CD4-positive, alpha-beta T cell treated with Interleukin-10 for 1 hour (primary cell): ENCODE measurements at regions not wholly inside any gene's neighbourhood (a gene's known extent, or its start where the extent isn't known, plus 50 kb on each side); places are given as distances from the start of the nearest gene placed in this dataset.
"Not testable (repeated sequence)": the region's sequence is repeated elsewhere in the genome, so short reads cannot be mapped to it uniquely, and the experiment has no call there.

Experiments used
- DNase-seq: peaks from one replicate; pipeline ENCODE4 v3.0.0-alpha.2; 2020

- no peak for DNase-seq
Observed at GRCh38 chr14:101634850-101635748, 73.8 kb downstream of the DIO3 start.

GRCh38 chr14:101635749-101636560 is 74.7 kb downstream of the DIO3 start:
- DNase-seq = no peak

- DNase-seq = no peak
Observed at GRCh38 chr14:101639241-101639833, 78.0 kb downstream of the DIO3 start.

GRCh38 chr14:101643651-101644050 is 82.4 kb downstream of the DIO3 start:
- DNase-seq = no peak

GRCh38 chr14:101654051-101654450 is 92.8 kb downstream of the DIO3 start:
- DNase-seq = no peak

- DNase-seq = no peak
Observed at GRCh38 chr14:101657372-101657771, 96.1 kb downstream of the DIO3 start.

GRCh38 chr14:101665478-101666078 is 95.9 kb upstream of the PPP2R5C start:
- peak; percentile 33 for DNase-seq

- no peak for DNase-seq
Observed at GRCh38 chr14:101666264-101666663, 95.2 kb upstream of the PPP2R5C start.

- DNase-seq = no peak
Observed at GRCh38 chr14:101669629-101670028, 91.9 kb upstream of the PPP2R5C start.

GRCh38 chr14:101673873-101674272 is 87.6 kb upstream of the PPP2R5C start:
- DNase-seq = no peak

- DNase-seq = not testable (repeated sequence)
Observed at GRCh38 chr14:101675835-101676234, 85.7 kb upstream of the PPP2R5C start.

- DNase-seq = not testable (repeated sequence)
Observed at GRCh38 chr14:101677912-101678327, 83.6 kb upstream of the PPP2R5C start.

- DNase-seq = no peak
Observed at GRCh38 chr14:101681795-101682194, 79.7 kb upstream of the PPP2R5C start.

GRCh38 chr14:101683365-101683764 is 78.1 kb upstream of the PPP2R5C start:
- no peak for DNase-seq

GRCh38 chr14:101687756-101688546 is 73.6 kb upstream of the PPP2R5C start:
- no peak for DNase-seq

GRCh38 chr14:101689039-101689501 is 72.4 kb upstream of the PPP2R5C start:
- DNase-seq = no peak

- not testable (repeated sequence) for DNase-seq
Observed at GRCh38 chr14:101689966-101690365, 71.5 kb upstream of the PPP2R5C start.

GRCh38 chr14:101695659-101696058 is 65.8 kb upstream of the PPP2R5C start:
- no peak for DNase-seq

GRCh38 chr14:101704140-101704539 is 57.4 kb upstream of the PPP2R5C start:
- DNase-seq = peak; percentile 61

GRCh38 chr14:101705733-101706508 is 55.6 kb upstream of the PPP2R5C start:
- DNase-seq = peak; percentile 72

GRCh38 chr14:101706509-101707067 is 54.9 kb upstream of the PPP2R5C start:
- no peak for DNase-seq
